ENCODE measurements at regions not wholly inside any gene's neighbourhood (a gene's known extent, or its start where the extent isn't known, plus 50 kb on each side); places are given as distances from the start of the nearest gene placed in this dataset.

DNA sequence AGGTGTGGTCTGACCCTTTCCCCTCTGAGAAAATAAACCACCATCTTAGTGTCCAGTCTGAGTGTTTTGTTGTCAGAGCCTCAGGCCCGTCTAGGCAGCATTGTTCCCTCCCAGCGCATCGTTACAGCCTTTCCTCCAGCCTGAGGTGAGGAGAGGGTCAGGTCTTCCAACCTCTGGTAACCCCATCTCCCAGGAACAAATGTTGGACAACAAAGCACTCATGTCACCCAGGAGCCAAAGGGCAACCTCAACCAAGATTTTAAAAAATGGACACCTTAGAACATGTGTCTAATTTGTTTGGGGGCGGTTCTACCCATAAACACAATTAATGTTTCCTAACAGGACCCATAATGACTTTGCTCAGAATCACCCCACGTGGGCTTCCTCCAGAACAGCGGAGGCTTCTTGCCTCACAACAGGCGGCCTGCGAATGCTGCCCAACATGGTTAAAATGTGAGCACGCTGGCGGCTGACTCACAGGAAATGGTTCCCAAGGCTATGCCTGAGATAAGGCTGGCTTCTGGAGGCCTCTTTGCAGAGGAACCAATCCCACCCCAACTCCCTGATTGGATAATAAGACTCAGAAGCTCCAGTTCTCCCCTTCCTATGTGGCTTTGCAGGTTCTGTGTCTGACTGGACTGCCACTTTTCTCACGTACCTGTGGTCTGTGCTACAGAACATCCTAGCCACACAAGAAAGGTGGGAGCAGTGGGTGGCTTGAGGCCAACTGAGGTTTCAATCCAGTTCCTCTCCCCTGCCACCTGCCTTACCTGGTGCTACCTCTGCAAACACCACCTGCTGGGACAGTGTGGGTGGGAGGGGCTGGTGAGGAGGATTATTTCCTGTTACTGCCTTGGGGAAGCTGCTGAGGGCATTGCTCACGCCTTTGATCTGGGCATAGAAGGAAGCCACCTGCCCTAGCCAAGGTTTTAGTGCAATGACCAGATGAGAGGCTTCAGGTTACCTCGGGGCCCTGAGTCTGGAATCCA, 108.8 kb downstream of the B3GNT2 start (continued):
- TF ChIP-seq GTF3C2 (IDR thresholded peaks at IDR 0.05; ENCODE audit: borderline replicate concordance, extremely low read depth, insufficient read length), result no peak
- TF ChIP-seq TAF7 (tag; IDR thresholded peaks at IDR 0.05), result no peak
- TF ChIP-seq TBL1XR1 (IDR thresholded peaks at IDR 0.05; ENCODE audit: low read length in 2 of 2), result peak in 1 of 2 experiments; percentile 68; a peak in 2 of 4 replicates
- TF ChIP-seq, protein P1, sequence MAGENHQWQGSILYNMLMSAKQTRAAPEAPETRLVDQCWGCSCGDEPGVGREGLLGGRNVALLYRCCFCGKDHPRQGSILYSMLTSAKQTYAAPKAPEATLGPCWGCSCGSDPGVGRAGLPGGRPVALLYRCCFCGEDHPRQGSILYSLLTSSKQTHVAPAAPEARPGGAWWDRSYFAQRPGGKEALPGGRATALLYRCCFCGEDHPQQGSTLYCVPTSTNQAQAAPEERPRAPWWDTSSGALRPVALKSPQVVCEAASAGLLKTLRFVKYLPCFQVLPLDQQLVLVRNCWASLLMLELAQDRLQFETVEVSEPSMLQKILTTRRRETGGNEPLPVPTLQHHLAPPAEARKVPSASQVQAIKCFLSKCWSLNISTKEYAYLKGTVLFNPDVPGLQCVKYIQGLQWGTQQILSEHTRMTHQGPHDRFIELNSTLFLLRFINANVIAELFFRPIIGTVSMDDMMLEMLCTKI (IDR thresholded peaks at IDR 0.05; ENCODE audit: partially characterized antibody), result no peak
- no peak for TF ChIP-seq PRPF4 (IDR thresholded peaks at IDR 0.05; ENCODE audit: insufficient read depth, low read depth, low read length, poor library complexity, severe bottlenecking)
- no peak for TF ChIP-seq KHSRP (IDR thresholded peaks at IDR 0.05)
- no peak for TF ChIP-seq RUNX1 (IDR thresholded peaks at IDR 0.05; ENCODE audit: low read depth)
- TF ChIP-seq, protein P2, sequence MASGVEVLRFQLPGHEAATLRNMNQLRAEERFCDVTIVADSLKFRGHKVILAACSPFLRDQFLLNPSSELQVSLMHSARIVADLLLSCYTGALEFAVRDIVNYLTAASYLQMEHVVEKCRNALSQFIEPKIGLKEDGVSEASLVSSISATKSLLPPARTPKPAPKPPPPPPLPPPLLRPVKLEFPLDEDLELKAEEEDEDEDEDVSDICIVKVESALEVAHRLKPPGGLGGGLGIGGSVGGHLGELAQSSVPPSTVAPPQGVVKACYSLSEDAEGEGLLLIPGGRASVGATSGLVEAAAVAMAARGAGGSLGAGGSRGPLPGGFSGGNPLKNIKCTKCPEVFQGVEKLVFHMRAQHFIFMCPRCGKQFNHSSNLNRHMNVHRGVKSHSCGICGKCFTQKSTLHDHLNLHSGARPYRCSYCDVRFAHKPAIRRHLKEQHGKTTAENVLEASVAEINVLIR (CRISPR knock-in tag; IDR thresholded peaks at IDR 0.05), result peak; percentile 42
- no peak for TF ChIP-seq PHF20 (IDR thresholded peaks at IDR 0.05; ENCODE audit: partially characterized antibody)
- TF ChIP-seq ARNT (IDR thresholded peaks at IDR 0.05), result peak in 1 of 2 experiments; percentile 98; a peak in 2 of 4 replicates
- no peak for TF ChIP-seq ZC3H11A (IDR thresholded peaks at IDR 0.05; ENCODE audit: low read depth, low read length)
- no peak for TF ChIP-seq ZNF277 (CRISPR knock-in tag; IDR thresholded peaks at IDR 0.05; ENCODE audit: borderline replicate concordance)
- no peak for TF ChIP-seq GTF2B (IDR thresholded peaks at IDR 0.05; ENCODE audit: extremely low read depth, insufficient read length)
- TF ChIP-seq FOS (IDR thresholded peaks at IDR 0.05; ENCODE audit: extremely low read depth, insufficient read length), result peak; percentile 31
- no peak for TF ChIP-seq HDAC2 (IDR thresholded peaks at IDR 0.05)
- TF ChIP-seq, protein P3, sequence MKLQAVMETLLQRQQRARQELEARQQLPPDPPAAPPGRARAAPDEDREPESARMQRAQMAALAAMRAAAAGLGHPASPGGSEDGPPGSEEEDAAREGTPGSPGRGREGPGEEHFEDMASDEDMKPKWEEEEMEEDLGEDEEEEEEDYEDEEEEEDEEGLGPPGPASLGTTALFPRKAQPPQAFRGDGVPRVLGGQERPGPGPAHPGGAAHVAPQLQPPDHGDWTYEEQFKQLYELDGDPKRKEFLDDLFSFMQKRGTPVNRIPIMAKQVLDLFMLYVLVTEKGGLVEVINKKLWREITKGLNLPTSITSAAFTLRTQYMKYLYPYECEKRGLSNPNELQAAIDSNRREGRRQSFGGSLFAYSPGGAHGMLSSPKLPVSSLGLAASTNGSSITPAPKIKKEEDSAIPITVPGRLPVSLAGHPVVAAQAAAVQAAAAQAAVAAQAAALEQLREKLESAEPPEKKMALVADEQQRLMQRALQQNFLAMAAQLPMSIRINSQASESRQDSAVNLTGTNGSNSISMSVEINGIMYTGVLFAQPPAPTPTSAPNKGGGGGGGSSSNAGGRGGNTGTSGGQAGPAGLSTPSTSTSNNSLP (IDR thresholded peaks at IDR 0.05; ENCODE audit: borderline replicate concordance, low read depth, low read length), result no peak
